ENCODE measurements at regions not wholly inside any gene's neighbourhood (a gene's known extent, or its start where the extent isn't known, plus 50 kb on each side); places are given as distances from the start of the nearest gene placed in this dataset.
"Not testable (repeated sequence)": the region's sequence is repeated elsewhere in the genome, so short reads cannot be mapped to it uniquely, and the experiment has no call there.

GRCh38 chr11:45432910-45433309, 146.8 kb upstream of the SYT13 start:
- DNase-seq: no peak

GRCh38 chr11:45432100-45432499, 146.0 kb upstream of the SYT13 start:
- no peak for DNase-seq

DNA sequence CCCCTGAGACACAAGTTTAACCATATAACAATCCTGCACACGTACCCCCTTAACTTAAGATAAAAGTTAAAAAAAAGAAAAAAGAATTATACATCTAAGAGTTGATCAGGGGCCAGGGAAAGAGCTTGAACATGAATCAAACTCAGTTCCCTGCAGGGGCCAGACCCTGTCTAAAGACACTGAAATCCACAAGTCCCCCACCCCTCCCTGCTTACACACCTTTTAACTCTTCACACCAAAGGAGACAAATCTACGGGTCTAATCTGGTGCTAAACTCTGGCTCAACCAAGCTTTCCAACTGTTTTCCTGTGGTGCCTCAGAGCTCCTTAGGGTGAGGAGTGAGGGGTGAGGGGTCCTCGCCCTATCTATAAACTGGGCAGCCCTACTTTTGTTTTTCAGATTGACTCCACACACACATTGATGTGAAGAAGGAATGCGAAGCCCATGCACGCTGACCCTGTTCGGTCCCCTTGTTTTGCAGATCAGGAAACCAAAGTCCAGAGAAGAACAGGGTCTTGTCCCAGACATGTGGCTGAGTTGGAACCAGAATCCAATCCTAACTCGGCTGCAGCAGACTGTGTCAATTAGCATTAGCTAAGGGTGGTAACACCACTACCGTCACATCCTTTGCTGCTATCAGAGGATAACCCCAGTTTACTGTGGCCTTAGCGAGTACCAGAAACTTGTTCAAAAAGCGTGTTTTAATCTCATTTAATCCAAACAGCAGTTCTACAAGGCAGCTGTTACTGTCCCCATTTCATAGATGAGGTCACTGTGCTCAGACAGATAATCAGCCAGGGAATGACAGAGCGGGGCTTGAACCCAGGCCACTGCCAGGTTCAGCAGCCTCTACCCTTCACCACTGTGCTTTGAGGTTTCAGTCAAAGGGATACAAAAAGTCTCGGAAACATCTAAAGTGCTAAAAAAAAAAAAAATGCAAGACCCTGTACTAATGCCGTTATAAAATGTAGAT, 145.2 kb upstream of the SYT13 start:
- no peak for DNase-seq

- no peak for DNase-seq
Measured at GRCh38 chr11:45430361-45430760, 144.2 kb upstream of the SYT13 start.

DNA sequence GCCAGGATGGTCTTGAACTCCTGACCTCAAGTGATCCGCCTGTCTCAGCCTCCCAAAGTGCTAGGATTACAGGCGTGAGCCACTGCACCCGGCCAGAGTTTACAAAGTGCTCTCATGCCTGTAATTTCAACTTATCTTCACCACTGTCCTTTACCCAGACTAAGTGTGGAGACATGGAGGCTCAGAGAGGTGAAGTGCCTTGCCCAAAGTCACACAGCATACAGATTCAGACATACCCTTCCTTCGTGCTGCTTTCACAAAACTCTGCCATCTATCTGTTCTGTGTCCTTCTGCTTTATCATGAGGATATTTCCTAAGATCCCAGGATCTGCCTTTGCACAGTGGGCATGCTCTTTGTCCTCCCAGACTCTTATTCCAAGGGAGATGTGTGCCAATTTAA, 143.6 kb upstream of the SYT13 start:
- no peak for DNase-seq

DNA sequence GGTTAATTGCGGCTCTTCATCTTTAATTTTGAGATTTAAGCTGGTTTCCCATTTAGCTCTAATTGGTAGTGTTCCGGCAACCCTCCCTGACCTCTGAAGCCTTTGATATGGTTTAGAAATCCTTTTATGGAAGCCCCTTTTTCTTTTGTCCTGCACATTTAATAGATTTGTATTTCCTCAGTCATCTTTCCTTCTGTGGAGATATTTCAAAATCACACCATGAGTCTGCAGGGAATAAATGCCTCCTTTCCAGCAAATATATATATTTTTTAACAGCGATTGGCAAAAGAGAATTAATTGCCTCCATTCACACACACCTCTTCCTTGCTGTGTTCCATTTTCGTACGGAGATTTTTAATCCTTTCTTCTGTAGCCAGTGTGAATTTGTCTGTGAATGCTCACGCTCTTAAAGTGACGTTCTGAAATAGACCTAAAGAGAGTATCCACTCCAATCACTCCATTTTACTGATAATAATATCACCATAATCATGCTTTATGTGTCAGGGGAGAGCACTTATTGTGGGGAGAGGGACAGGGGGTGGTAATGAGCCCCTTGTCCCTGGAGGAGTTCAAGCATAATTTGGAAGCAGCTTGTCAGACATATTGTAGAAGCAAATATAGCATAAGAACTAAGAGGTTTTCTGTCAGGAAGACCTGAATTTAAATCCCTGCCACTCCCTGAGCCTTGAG, 142.5 kb upstream of the SYT13 start:
- no peak for DNase-seq

DNA sequence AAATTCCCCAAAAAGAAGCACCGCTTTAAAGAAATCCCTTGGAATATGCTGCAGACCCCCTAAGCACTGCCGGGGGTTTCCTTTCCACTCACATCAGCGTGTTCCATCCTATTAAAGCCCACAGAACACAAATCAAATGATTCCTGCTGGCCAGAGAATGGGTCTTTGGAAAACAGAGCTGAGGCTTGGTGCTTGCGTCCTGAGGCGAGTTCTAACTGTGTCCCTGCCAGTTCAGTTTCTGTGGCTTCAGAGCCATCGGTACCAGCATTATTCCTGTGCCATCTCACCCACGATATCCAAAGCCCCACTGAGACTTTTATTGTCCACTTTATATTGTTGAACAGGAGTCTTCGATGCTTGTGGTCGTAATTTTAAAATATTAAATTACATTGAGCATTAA, 142.0 kb upstream of the SYT13 start:
- no peak for DNase-seq

GRCh38 chr11:45424411-45425180, 138.5 kb upstream of the SYT13 start:
- no peak for DNase-seq

DNA sequence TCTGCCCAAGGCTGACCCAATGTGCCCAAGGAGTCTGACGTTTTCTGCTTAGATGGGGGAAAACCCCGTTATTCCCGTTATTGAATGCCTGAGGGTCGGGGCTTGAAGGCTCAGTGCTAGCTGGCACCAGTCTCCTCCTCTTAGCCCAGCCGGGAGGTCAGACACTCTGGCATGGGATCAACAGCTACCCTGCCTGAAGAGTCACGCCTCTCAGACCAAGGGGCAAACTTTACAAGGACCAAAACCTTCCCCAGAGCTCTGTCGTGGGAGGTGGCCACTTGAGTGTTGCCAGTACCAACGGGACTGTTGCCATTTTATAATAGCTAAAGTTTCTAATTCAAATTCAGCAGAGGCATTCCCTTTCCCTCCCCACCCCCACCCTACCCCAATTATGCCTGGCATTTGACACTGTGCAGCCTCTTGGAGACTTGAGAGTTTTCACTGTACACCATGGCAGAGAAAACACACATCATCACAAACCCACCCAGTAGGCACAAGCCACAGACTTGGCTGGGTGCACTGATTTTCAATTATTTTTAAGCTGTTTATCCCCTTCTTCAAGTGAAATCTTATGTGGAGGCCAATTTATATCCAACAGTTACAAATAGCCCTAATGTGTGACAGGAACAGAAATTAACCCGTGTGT, 137.5 kb upstream of the SYT13 start:
- DNase-seq: no peak

DNA sequence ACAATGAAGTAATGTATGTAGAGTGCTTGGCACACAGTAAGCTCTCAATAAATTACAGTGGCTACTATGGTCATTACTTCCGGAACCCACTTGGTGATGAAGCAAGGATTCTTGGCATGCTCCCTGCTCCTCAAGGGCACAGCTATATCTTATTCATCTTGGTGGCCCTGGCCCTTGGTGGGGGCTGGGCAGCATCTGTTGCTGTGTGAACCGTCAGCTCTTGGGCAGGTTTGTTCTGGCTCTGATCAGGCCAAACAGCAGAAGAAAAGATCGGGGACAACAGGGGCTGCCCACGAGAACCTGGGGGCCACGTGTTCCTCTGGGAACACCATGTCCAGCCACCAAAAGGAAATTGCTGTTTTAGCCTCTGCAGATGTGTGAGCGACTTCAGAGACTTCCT, 136.9 kb upstream of the SYT13 start:
- DNase-seq: no peak

DNA sequence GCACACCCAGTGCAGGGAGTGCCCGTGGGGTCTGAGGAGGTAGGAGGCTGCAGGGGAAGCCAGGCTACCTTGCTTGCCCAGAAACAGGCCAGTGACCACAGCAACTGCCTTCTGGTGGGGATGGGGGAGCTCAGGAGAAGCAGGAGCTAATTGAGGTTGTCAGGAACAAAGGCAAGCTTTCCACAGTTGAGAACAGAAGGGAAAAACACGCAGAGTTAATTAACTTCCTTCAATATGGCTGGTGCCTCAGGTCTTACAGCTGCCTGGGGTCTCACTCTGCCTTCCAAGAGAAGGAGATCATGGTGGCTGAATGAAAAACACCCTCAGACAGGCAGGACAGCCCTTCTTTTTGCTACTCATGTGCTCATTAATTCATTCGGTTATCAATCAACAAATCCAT, 127.9 kb upstream of the SYT13 start:
- no peak for DNase-seq

DNA sequence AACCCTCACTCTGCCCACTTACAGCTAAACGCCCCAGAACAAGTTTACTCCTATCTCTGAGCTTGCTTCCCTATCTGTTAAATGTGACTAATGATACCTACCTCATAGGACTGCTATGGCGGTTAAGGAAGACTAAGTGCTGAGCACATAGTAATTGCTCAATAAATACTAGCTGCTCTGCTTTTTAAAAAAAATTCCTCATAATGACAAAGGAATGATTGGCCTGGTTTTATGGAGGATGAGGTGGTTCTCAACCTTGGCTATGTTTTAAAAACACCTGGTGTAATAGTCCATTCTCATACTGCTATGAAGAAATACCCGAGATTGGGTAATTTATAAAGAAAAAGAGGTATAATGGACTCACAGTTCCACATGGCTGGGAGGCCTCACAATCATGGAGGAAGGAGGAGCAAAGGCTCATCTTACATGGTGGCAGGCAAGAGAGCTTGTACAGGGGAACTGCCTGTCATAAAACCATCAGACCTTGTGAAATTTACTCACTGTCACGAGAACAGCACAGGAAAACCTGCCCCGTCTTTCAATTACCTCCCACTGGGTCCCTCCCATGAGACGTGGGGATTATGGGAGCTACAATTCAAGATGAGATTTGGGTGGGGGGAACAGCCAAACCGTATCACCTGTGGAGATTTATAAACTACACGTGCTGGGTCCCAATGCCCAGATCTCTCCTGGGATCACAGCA, 127.2 kb upstream of the SYT13 start:
- DNase-seq: no peak

DNA sequence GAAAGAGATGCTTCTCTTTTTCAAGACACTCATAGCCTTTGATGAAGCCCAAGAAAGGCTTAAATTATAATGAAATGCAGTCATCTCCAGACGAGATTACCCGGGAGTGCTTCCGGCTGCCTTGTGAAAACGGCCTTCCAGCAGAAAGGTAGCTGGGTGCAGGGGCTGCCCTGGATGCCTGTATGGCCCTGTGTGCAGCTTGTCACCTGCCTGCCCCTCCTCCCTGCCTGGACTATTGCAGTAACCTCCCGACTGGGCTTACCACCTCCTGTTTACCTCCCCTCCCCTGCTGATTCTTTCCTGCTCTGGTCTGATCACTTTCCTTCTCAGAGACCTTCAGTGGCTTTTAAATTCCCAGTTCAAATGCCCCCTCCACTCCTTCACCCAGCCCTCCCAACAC, 126.4 kb upstream of the SYT13 start:
- no peak for DNase-seq

GRCh38 chr11:45412051-45412471, 125.9 kb upstream of the SYT13 start:
- DNase-seq: no peak

DNA sequence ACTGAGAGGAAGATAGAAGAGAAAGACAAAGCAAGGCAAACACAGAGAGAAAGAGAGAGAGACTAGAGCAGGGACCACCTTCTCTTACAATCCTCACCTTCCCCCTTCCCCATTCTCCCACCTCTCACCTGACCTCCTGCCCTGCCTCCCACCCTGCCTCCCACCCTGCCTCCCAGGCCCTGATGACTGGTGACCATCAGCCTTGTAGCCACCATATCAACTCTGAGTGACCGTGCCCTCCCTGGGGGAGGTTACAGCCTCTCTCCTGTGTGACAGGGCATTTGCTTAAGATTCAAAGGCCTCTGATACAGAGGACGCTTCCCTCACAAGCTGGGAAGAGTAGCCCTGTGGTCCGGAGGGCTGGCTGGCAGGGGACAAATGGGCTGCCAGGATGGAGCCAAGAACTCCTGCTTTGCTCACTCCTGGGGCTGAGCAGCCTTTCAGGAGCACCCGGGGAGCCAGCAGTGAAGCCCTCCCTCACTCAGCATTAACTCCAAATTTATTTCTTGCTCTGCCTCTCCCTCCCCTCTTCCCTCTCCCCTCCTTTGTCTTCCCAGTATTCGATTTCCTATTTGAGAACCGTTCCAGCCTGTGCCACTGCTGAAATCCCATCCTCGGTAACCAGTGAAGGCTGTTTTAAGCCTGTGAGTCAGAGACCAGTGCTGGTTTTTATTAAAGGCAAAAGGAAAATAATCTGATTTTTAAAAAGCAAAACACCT, 125.2 kb upstream of the SYT13 start:
- no peak for DNase-seq

DNA sequence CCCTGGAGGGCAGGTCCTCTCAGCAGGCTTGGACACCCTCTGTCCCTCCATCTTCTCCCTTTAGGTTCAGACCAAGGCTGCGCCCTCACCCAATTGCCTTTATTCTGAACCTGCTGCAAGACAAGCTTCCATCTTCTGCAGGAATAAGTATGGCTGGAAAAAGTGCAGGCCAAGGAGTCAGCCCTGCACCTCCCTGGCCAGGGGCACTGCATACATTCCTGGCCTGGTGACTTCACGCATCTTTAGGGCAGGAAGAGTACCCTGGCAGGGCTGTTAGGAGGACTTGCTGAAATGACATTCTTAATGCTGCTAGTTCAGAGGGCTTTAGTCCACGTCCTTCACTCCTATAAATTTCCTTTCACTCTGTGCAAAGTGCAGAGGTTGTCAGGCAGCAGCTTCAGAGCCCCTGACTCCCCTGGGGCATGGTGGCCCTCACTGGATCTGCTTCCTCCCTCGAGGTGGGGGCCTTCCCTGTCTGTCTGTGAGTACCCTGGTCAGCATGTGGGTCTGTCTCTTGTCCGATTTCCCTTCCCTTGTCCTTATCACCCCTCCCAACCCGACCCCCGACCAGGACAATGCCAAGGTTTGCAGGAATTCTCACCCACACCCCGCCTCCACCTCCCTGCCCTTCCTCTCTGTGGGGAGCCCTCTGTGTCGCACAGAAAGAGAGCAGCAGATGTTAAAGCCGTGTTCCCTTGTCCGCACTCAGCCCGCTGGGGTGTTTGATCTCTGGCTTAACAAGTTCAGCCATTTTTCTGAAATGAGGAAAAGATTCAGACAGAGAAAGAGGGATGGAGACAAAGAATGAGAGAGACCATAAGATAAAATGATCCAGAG, 124.5 kb upstream of the SYT13 start:
- no peak for DNase-seq

DNA sequence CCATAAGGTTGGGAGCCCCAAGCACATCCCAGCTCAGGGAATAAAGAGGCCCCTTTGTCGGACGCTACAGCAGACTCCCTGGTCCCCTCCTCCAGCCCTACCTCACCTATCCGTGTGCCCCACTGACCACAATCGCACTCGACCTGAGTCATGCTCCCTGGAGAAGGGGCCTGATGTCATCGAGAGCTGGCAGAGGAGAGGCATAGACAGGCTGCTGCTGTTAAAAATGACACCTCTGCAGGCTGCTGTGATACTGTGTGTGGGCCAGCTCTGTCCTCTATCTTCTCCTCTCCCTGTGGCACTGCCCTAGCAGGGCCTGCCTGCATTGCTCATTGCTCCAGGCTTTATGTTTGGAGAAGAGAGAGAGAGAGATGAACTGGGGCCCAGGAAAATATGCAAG, 123.4 kb upstream of the SYT13 start:
- no peak for DNase-seq

GRCh38 chr11:45407226-45407625, 121.1 kb upstream of the SYT13 start:
- DNase-seq: no peak

GRCh38 chr11:45405916-45406670, 120.0 kb upstream of the SYT13 start:
- DNase-seq: no peak

DNA sequence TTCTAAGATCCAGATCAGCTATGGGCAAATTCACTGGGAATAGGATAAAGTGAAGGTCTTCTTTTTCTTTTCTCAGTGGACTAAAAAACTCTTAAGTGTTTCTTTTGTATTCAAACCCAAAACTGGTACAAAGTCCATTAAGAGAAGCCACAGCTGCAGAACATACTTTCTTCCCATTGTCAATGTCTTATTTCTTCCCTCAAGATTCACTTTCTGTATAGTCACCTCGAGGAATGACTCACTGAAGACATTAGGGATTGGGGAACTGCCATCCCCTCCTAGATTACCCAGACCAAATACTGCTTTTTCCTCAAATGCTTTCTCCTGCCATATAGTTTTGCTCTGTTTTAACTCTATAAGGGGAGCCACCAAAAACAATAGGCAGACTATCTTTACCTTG, 117.4 kb upstream of the SYT13 start:
- DNase-seq: not testable (repeated sequence)
